Colon (tissue), 2 donors: ENCODE measurements at regions not wholly inside any gene's neighbourhood (a gene's known extent, or its start where the extent isn't known, plus 50 kb on each side); places are given as distances from the start of the nearest gene placed in this dataset.
"Not testable (repeated sequence)": the region's sequence is repeated elsewhere in the genome, so short reads cannot be mapped to it uniquely, and the experiment has no call there.

Experiments used
- FAIRE-seq: peaks from 2 replicates; lab custom pipeline; 2012; peaks lifted over from hg19 to GRCh38; lab: Jason Lieb, UNC
- donor health status: control.
- donor health status: control.

- no peak for FAIRE-seq
Observed at GRCh38 chr10:52368725-52369124, 54.6 kb downstream of the DKK1 start.

- FAIRE-seq: not testable (repeated sequence)
Observed at GRCh38 chr10:52374207-52374606, 60.1 kb downstream of the DKK1 start.

GRCh38 chr10:52376694-52377354 is 62.7 kb downstream of the DKK1 start:
- FAIRE-seq: no peak

- no peak for FAIRE-seq
Observed at GRCh38 chr10:52378124-52378523, 64.0 kb downstream of the DKK1 start.

- FAIRE-seq: no peak
Observed at GRCh38 chr10:52379287-52379686, 65.2 kb downstream of the DKK1 start.

- no peak for FAIRE-seq
Observed at GRCh38 chr10:52383088-52383487, 69.0 kb downstream of the DKK1 start.

GRCh38 chr10:52387744-52388143 is 73.7 kb downstream of the DKK1 start:
- no peak for FAIRE-seq

GRCh38 chr10:52390388-52390787 is 76.3 kb downstream of the DKK1 start:
- FAIRE-seq: no peak

GRCh38 chr10:52391927-52392602 is 78.0 kb downstream of the DKK1 start:
- FAIRE-seq: no peak

GRCh38 chr10:52394246-52394645 is 80.2 kb downstream of the DKK1 start:
- FAIRE-seq: no peak

GRCh38 chr10:52400562-52400961 is 86.5 kb downstream of the DKK1 start:
- no peak for FAIRE-seq

- not testable (repeated sequence) for FAIRE-seq
Observed at GRCh38 chr10:52403801-52404200, 89.7 kb downstream of the DKK1 start.

- no peak for FAIRE-seq
Observed at GRCh38 chr10:52409195-52409594, 95.1 kb downstream of the DKK1 start.

GRCh38 chr10:52409928-52410327 is 95.8 kb downstream of the DKK1 start:
- no peak for FAIRE-seq

- FAIRE-seq: no peak
Observed at GRCh38 chr10:52410916-52411315, 96.8 kb downstream of the DKK1 start.

- no peak for FAIRE-seq
Observed at GRCh38 chr10:52419281-52419680, 105.2 kb downstream of the DKK1 start.

- FAIRE-seq: no peak
Observed at GRCh38 chr10:52420656-52421055, 106.6 kb downstream of the DKK1 start.

- FAIRE-seq: no peak
Observed at GRCh38 chr10:52423369-52423768, 109.3 kb downstream of the DKK1 start.

- no peak for FAIRE-seq
Observed at GRCh38 chr10:52424341-52424740, 110.3 kb downstream of the DKK1 start.

- no peak for FAIRE-seq
Observed at GRCh38 chr10:52434734-52435133, 120.7 kb downstream of the DKK1 start.

GRCh38 chr10:52436664-52437063 is 122.6 kb downstream of the DKK1 start:
- no peak for FAIRE-seq

GRCh38 chr10:52437205-52437646 is 123.1 kb downstream of the DKK1 start:
- no peak for FAIRE-seq

GRCh38 chr10:52438119-52438518 is 124.0 kb downstream of the DKK1 start:
- no peak for FAIRE-seq
